Panc1 (cell line): ENCODE measurements at regions not wholly inside any gene's neighbourhood (a gene's known extent, or its start where the extent isn't known, plus 50 kb on each side); places are given as distances from the start of the nearest gene placed in this dataset.

Experiments
- ATAC-seq: fragments of 200-7000 bp; cut with Tn5 transposase; 2 replicates; pipeline ENCODE4 v1.9.1; 2020; ENCODE audit warnings: mild to moderate bottlenecking, moderate library complexity
- BruUV-seq: library from RNA; stranded (reverse); fragments of 400-500 nt; replicated peaks from 2 replicates; lab custom pipeline; 2021; lab: Mats Ljungman, UMichigan
- CTCF ChIA-PET: fragments of 300-600 bp; sonication (Branson Sonifier 250); formaldehyde crosslinking; loops from one replicate; lab custom pipeline; 2022; ENCODE audit warnings: antibody characterized with exemption; lab: Charles Lee
- POLR2A ChIA-PET: fragments of 300-600 bp; sonication (Branson Sonifier 250); formaldehyde crosslinking; loops from one replicate; lab custom pipeline; 2022; ENCODE audit warnings: antibody characterized with exemption; lab: Charles Lee
- DNase-seq: peaks from one replicate; pipeline ENCODE4 v3.0.0-alpha.2; 2010; ENCODE audit warnings: low read depth, low spot score
- H3K27ac ChIP-seq: 2 replicates; pipeline ENCODE4 v1.5.1; 2011; ENCODE audit warnings: mild to moderate bottlenecking, low read length, inconsistent platforms
- H3K27me3 ChIP-seq: fragments of 200-500 bp; sonication (Bioruptor generic); 2 replicates; pipeline ENCODE4 v1.6.0; 2014; ENCODE audit warnings: low read length, inconsistent platforms; ENCODE audit not compliant: control insufficient read depth, insufficient read depth
- H3K36me3 ChIP-seq: fragments of 200-500 bp; sonication (Bioruptor generic); 2 replicates; pipeline ENCODE4 v1.5.1; 2014; ENCODE audit warnings: inconsistent platforms, mild to moderate bottlenecking, low read length, moderate library complexity; ENCODE audit not compliant: control insufficient read depth, insufficient read depth
- H3K4me1 ChIP-seq: 2 replicates; pipeline ENCODE4 v1.5.1; 2011; ENCODE audit warnings: inconsistent platforms, mild to moderate bottlenecking, low read length, moderate library complexity; ENCODE audit not compliant: control insufficient read depth, insufficient read depth
- H3K4me3 ChIP-seq, 2 experiments: 2 replicates each; pipeline ENCODE4 v1.5.1; 2011 to 2012; ENCODE audit warnings: low read depth in 2 of 2, low read length in 2 of 2, mild to moderate bottlenecking in 2 of 2, inconsistent platforms in 1 of 2, moderate library complexity in 1 of 2
- H3K9me3 ChIP-seq: fragments of 200-500 bp; sonication (Bioruptor generic); 2 replicates; pipeline ENCODE4 v1.5.1; 2014; ENCODE audit warnings: low read depth, mild to moderate bottlenecking, inconsistent platforms, low read length, moderate library complexity; ENCODE audit not compliant: control insufficient read depth, insufficient read depth
- CTCF ChIP-seq: fragments of 450-650 bp; IDR thresholded peaks from 2 replicates; pipeline ENCODE4 v1.5.1; 2017; ENCODE audit warnings: mild to moderate bottlenecking
- POLR2AphosphoS5 ChIP-seq: IDR thresholded peaks from 2 replicates; pipeline ENCODE4 v1.6.1; 2012; ENCODE audit warnings: mild to moderate bottlenecking, low read depth, low read length, moderate library complexity
- REST ChIP-seq, 2 experiments: IDR thresholded peaks; 2 replicates each; pipeline ENCODE4 v1.6.1; 2011 to 2012; ENCODE audit warnings: low read depth in 2 of 2, control low read depth in 1 of 2, low read length in 1 of 2, mild to moderate bottlenecking in 1 of 2, moderate library complexity in 1 of 2; ENCODE audit not compliant: insufficient read depth in 1 of 2
- SIN3A ChIP-seq: IDR thresholded peaks from 2 replicates; pipeline ENCODE4 v1.6.1; 2012; ENCODE audit warnings: low read depth, mild to moderate bottlenecking, low read length, moderate library complexity, borderline replicate concordance; ENCODE audit not compliant: insufficient read depth
- TCF7L2 ChIP-seq: IDR thresholded peaks from 2 replicates; pipeline ENCODE4 v1.6.1; 2011; ENCODE audit warnings: mild to moderate bottlenecking, low read depth, low read length, inconsistent platforms
- in situ Hi-C: cut with HindIII; loops from 2 replicates; pipeline ENCODE4 v1.10.0; 2016; ENCODE audit warnings: low sequenced_read_pairs, low pct_unique_long_range_greater_than_20kb
- intact Hi-C: fragments of 100-400 bp; cut with micrococcal nuclease; formaldehyde crosslinking; loops from one replicate; pipeline ENCODE4 v1.10.0; 2022; ENCODE audit not compliant: unreplicated experiment

GRCh38 chr18:78239090-78239457 is 740.5 kb upstream of the SALL3 start:
- CTCF ChIA-PET = no interaction called here
- ATAC-seq = 0 out of 2 replicates have a peak, but pooled peaks have one; percentile 37

GRCh38 chr18:78240101-78240500 is 739.5 kb upstream of the SALL3 start:
- in situ Hi-C loops = no loop called here

More at GRCh38 chr18:78239090-78239457, 740.5 kb upstream of the SALL3 start:
- no peaks in the 10 kb centered on the region for H3K9me3 ChIP-seq
- H3K4me3 ChIP-seq = no peak overlapping the region
- no peaks in the 10 kb centered on the region for H3K4me1 ChIP-seq
- no peak for TF ChIP-seq REST (IDR thresholded peaks at IDR 0.05; ENCODE audit: insufficient read depth in 1 of 2, low read depth in 2 of 2, low read length in 1 of 2)
- TF ChIP-seq SIN3A = no peak
- no peak for TF ChIP-seq CTCF
- TF ChIP-seq TCF7L2 = no peak
- no peak for TF ChIP-seq POLR2AphosphoS5
- DNase-seq = no peak
- in situ Hi-C loops = no loop called here
- no TSS peak for BruUV-seq
- H3K27ac ChIP-seq = no peak overlapping the region
- no peaks in the 10 kb centered on the region for H3K36me3 ChIP-seq
- peaks cover 2% of the 10 kb centered on the region; the same call in 1 of the 2 replicates for H3K27me3 ChIP-seq
- POLR2A ChIA-PET = interaction anchor here (0.6 kb wide), 1 partner anchor 279 kb away, joined by 4 read pairs; no protein-coding TSS in a partner anchor
- intact Hi-C loops = no loop called here

More at GRCh38 chr18:78240101-78240500, 739.5 kb upstream of the SALL3 start:
- Histone ChIP-seq H3K4me1 (no peaks in the 10 kb centered on the region), H3K27ac (no peak overlapping the region), H3K36me3 (no peaks in the 10 kb centered on the region), H3K27me3 (peaks cover 6% of the 10 kb centered on the region; the same call in 1 of the 2 replicates), H3K9me3 (no peaks in the 10 kb centered on the region), H3K4me3 (no peak overlapping the region)
- CTCF ChIA-PET = no interaction called here
- no peak for DNase-seq
- BruUV-seq = no TSS peak
- TF ChIP-seq TCF7L2 = no peak
- TF ChIP-seq CTCF = no peak
- no peak for TF ChIP-seq SIN3A
- TF ChIP-seq POLR2AphosphoS5 = no peak
- no peak for TF ChIP-seq REST (IDR thresholded peaks at IDR 0.05; ENCODE audit: insufficient read depth in 1 of 2, low read depth in 2 of 2, low read length in 1 of 2)
- POLR2A ChIA-PET = no interaction called here
- intact Hi-C loops = no loop called here
- ATAC-seq = no peak
